IPS DF 19.7 (cell line): ENCODE measurements at regions not wholly inside any gene's neighbourhood (a gene's known extent, or its start where the extent isn't known, plus 50 kb on each side); places are given as distances from the start of the nearest gene placed in this dataset.

Source experiments
- DNase-seq: peaks from one replicate; pipeline ENCODE4 v3.0.0-alpha.2; 2013; ENCODE audit warnings: low read depth, low spot score

DNA sequence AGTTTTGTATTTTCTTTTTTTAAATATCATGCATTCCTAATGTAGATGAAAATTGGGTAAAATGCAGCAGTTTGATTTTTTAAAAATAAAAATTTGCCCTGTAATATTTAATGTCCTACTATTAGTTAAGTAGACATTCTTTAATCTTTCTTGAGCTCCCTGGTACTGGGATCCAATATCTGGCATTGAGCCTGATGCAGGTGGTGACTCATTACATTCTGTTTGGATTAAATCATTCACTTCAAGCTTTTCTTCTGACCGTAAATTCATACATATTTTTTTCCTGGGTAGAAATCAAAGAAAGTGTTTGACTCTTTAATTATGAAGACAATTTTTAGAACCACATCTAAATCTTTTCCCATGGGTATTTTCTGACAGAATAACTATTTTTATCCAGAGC lies 768.8 kb upstream of the SLC35B3 start:
- DNase-seq, result no peak

DNA sequence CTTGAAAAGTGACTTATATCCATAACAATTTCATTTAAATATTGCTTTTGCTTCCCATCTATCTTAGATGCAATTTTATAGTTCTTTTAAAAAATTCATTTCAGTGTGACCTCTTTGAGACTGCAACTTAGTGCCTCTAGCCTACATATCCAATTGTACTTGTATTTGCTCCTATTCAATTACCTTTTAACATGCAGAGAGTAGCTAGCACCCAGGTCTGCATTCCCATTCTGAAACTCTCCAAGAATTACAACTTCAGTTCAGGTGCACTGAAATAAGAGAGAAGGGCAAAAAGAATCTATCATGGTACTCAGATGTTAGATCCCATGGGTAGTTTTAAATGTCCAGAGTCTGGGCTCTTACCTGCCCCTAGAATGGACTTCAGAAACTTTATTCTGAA lies 765.4 kb upstream of the SLC35B3 start:
- no peak for DNase-seq

DNA sequence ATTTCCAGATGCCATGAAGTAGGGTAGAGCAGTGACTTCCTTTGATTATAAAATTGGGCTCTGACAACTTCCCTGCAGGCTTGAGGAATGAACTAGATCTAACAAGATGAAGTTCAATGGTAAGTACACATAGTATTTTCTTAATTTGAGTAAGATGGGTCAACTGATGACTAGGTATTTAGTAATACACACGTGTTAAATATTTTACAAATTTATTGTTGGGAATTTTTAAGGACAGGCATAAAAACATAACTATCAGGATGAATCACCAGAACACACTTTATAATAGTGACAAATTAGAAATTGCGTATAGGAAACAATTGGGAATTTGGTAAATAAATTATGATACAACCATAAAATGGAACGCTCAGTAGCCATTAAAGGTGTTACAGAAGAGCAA lies 762.4 kb upstream of the SLC35B3 start:
- no peak for DNase-seq

DNA sequence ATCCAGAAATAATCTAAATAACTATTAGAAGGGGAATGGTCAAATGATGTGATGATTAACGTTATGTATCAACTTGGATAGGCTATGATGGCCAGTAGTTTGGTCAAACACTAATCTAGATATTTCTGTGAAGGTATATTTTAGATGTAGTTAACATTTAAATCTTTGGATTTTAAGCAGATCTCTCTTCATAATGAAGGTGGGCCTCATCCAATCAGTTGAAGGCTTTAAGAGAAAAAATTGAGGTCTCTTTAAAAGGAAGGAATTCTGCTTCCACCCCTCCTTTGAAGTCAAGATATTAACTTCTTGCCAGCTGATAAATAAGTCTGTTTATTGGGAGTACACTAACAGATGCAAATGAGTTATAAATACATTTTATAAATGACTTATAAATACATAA lies 760.0 kb upstream of the SLC35B3 start:
- no peak for DNase-seq

DNA sequence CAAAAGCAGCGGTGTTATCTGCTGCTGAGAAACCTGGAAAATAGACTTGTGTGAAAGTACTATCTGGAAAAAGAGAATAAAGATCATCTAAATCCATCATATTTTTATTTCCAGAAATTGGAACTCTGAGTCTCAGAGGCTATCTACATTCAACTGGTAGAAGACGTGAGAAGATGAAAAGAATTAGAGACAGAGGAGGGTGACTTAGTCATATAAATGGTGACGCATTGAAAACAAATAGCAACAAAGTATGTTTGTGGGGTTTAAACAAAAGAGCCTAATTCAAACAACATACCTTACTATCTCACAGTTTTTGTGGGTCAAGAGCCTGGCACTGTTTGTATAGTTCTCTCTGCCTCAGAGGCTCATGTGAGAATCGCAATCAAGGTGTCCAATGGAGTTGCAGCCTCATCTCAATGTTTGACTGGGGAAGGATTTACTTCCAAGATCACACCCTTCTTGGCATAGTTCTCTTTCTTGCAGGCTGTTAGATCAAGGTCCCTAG lies 757.1 kb upstream of the SLC35B3 start:
- no peak for DNase-seq

DNA sequence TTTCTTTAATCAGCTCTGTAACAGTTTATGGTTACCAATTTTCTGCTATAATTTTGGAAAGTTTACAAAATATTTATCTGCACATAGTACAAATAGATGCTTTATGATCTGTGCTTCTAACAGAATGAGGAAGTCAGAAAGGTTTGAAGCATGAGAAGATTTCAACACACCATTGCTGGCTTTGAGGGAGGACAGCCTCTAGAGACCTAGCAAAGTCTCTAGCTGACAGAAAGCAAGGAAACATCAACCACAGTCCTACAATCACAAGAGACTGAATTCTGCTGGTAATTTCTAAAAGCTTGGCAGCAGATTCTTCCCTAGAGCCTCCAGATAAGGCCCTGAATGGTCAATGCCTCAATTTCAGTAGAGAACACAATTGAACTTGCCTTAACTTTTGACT lies 750.8 kb upstream of the SLC35B3 start:
- DNase-seq, result no peak

DNA sequence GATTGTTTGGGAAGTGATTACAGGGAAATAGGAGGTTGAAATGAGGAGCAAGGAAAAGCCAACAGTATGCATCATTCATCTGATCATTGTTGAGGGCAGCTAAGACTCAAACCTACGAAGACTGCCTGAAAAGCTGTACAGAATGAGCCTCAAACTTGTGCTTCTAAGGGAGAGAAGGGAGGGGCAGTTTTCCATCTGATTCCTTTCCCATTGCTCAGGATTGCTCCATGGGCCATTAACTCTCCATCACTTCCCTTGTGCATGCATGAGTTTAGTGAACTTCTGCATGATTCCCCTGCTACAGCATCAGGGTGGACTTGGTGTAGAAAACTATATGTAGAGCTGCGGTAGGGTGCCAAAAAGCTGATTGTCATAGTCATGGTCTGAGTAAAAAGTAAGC lies 742.7 kb upstream of the SLC35B3 start:
- DNase-seq, result no peak

DNA sequence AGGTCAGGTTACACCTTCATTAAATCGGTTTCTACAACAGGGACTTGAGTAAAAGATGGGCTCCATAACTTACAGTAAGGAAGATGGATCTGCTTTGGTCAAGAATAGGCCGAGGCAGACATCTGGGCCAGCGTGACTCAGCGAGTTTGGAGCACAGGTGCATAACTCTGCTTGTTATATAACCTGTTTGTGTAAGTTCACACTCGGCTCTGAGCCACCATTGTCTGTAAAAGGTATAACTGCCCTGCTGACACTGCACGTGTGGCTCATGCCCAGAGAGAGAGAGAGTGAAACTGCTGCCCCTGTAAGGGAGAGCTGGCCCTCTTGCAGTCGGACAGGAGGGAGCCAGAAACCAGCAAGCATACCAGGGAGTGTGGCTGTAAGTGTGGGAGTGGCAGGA lies 737.9 kb upstream of the SLC35B3 start:
- DNase-seq, result no peak

DNA sequence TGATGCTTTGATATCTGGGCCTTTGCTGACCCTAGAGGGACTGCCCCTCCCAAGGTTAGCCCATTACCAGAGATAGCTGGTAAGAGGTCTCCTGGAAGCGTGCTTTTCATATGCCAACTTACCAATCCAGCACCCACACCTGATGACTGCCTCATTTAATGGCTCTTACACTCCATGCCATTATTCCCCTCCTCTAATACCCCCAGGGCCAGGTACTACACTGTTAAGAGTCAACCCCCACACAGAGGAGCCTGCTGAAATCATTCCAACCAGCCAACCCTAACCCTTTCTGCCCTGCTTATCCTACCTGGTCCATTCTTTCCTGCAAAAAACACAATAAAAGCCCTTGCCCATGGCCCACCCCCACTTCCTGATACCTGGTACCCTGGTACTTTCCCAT lies 736.8 kb upstream of the SLC35B3 start:
- no peak for DNase-seq

DNA sequence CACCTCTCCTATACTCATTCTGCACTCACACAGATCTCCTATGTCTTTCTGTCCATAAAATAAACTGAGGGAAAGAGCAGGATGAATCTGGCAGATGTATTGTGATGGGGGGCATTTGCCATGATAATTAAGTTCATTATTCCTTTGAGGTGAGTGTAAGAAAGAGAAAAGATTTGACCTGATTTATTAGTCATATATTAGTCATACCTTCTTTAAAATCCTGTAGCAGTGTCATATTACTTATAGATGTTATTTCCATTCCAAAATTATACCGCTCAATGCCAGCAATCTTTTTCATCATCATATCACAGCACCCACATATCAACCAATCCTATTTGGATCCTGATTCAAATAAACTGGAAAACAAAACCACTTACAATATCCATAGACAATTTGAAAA lies 733.3 kb upstream of the SLC35B3 start:
- DNase-seq, result no peak

DNA sequence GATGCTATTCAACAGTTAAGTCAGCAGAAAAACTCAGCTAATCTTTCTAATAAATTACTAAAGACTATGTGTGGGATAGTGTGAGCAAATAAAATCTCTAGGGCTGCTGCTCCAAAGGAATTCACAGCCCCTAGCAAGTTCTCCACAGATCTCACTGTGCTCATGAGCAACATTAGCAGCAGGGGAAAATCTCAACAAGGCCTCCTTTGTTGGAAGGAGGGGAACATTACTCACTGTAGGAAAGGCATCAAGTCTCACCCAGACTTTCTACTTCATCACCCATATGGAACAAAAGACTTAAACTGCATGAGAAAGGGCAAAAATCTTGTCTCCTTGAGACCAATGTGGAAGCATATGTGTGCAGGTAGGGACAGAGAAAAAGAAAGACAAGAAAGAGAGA lies 726.4 kb upstream of the SLC35B3 start:
- no peak for DNase-seq

DNA sequence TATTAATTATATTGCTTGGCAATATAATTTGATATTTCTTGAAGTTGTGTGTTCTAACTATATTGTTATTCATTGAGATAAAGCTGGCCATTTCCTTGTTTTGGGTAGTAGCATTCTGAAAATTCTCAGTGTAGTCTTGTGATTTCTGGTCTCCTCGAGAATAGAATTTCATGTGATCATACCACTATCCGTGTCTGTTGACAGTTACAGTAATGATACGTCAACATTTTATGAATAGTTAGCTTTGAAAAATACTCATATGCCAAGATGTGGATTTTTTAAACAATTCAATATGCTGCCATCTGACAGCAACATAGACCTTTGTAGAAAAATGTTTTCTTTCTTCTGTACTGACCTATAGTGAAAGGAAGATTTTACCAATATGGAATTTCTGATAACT lies 723.7 kb upstream of the SLC35B3 start:
- no peak for DNase-seq

DNA sequence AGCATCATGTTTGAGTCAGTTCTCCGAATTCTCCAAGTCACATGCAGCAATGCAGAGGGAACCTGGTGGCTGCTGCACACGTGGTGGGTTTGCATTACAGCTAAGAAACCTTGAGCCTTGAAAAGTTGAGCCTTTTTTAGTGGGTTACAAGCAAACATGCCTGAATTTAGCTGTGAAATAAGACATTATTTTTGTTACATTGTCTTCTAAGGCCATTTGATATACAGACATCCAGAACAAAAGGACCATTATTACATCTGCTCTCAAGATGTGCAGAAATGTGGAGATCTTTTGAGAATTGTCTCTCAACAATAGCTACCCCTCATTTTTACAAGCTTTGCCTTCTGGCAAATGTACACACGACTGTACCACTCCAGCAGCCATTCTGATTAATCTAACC lies 720.5 kb upstream of the SLC35B3 start:
- DNase-seq, result no peak

DNA sequence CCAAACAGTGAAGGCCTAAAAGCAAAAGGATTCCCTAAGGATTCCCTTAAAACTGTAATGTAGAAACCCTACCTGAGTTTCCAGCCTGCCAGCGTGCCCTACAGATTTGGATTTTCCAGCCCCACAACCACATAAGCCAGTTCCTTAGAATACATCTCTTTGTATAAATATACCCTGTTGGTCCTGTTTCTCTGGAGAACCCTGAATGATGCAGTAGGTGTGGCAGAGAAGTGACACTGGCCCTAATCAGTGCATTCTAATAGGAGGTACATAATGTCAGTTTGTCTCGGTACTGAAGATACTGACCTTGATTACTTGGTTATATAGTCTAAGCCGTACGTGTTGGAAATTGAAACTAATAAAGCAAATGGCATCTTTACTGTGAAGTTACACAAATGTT lies 707.8 kb upstream of the SLC35B3 start:
- DNase-seq, result no peak

DNA sequence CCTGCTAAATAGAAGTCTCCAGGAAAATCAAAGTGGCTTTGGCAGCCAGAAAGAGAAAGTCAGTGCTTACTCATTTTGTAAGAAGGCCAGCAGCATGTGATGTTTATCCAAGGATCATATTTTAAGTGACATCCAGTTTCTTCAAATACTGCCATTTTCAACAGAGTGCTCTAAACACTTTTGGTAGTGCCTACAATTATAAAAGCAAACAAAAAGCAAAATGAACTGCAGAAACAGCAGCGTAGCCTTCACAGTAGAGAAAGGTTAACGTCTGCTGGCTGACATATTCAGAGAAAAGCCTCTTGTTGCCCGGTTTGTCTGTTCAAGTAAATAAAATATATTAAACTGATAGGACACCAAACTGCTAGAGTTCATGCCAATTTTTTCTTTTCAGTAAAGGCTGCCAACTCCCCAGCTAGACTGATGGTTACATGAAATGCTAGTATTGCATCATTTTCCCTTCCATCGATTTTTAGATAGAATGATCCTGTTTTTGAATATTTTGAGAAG lies 705.7 kb upstream of the SLC35B3 start:
- no peak for DNase-seq

DNA sequence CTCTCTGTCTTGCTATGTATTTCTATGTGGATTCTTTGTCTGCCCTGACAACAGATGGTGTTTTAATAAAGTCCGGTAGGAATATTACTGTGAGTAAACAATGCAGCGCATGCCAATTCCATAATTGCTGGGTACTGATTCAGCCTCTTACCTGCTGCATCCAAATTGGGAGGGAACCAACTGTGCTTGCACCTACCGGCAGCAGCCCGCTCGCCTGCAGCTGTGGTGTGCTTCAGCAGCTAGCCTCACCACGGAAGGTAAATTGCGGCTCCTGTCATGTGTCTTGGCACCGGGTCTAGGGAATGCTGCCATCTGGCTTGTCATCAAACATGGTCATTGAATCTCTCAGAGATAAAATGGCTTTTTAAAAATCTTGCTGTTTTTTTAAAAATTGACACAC lies 704.8 kb upstream of the SLC35B3 start:
- no peak for DNase-seq

DNA sequence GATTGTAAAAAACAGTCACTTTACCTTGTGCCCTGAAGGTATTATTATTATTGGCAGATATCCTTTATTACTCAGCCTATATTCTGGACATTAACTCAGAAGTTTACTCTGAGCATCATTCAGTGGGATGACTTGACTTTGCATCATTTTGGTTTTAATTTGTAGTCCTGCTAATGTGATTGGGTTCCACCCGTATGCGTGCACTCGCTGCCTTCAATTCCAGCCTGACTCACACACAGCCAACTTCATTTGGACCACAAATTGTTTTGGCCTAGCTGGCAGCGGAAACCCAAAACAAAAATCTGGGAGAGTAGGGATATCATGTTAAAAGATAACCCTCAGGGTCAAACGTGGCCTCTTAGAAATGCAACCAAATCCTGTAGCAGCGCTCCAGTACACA lies 704.4 kb upstream of the SLC35B3 start:
- no peak for DNase-seq

DNA sequence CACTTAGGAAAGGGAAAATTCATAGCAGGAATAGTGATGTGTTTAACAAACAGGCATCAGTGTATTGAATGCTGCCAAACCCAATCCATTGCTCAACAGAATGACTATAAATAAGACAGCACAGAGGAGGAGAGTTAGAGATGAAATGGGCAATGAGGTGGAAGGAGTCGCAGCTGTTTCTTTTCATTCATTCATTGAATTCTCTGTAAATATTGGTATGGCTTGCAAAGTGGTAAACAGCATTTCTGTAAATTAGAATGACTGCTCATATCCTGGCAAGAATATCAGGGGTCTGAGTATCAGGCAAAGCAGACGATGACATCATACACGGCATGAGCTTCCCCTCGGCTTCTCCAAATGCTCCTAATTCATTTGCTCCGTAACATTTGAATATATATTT lies 703.6 kb upstream of the SLC35B3 start:
- DNase-seq, result no peak

DNA sequence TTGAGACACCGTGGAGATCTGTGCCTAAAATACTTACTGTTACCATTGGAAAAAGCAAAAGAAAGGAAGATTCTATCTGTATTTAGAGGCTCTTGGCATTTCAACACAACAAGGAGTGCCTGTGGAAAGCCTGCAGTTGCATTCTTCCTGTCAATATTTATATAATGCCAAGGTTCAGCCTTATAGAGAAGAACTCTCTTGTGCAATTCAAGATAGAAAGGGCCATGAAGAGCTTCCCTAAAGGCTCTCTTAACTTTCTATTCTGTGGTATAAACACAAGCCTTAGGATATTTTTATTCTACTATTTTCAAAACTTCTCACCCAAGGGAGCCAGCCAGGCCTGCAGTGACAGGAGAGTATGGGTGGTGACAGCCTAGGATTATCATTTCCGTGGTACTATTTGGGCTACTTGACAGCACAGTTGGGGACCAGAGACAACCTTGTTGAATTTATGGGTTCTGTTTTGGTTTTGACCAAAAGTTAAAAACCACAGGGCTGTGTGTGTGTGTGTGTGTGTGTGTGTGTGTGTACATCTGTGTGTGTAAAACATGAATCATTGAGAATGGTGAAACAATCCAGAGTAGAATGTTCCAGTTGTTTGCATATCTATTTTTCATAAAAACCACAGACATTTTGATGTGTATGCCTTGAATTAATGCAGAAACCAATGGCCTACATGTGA lies 700.9 kb upstream of the SLC35B3 start:
- DNase-seq, result no peak

DNA sequence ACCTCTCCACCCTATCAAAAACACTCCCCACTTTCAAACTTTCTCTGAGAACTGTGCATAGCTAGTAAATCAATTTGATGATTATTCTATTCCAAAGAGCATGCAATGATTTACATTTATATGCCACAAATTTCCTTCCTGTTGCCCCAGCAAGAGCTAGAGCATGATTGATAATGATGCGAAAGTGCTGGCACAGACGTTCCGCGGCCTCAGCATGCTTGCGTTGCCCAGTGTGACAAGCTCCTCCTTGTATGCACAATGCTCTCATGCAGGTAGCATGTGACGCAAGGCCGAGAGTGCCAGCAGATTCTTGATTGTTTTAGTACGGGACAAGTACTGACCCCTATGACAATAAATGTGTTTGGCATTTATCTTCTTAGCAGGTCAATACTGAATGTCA lies 696.3 kb upstream of the SLC35B3 start:
- no peak for DNase-seq

DNA sequence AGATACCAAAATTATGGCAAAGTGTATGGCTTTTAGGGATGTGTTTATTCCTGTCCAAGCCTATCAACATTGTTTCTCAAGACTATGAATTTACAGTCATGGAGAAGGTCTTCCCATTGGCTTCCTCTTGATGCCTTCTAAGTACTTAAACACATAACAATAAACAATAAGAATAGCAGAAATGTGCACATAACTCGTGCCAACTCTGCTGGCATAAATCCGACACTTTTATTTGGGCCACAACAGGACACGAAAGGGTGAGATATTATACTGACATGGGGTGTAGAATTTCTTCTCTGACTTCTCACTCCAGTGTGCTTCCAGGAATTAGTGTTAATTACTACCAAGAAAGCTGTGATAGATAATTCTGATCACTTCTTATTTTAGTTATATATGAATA lies 695.9 kb upstream of the SLC35B3 start:
- no peak for DNase-seq

DNA sequence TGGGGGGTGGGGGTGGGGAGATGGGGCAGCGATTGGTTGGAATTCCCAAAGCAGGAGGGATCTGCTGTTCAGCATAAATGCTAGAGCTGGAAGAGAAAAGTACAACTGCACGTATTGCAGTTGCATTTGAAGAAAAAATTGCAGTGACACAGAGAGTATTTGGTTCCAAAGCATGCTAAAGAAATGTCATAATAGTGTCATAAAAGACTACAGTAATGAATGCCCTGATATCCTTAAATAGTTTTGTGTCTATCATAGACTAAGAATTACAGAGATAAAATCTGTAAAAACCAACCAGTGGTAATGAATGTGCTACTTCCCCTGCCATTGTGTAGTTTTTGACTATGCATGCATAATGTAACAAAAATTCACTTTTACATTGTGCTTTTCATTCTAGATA lies 693.6 kb upstream of the SLC35B3 start:
- DNase-seq, result no peak

DNA sequence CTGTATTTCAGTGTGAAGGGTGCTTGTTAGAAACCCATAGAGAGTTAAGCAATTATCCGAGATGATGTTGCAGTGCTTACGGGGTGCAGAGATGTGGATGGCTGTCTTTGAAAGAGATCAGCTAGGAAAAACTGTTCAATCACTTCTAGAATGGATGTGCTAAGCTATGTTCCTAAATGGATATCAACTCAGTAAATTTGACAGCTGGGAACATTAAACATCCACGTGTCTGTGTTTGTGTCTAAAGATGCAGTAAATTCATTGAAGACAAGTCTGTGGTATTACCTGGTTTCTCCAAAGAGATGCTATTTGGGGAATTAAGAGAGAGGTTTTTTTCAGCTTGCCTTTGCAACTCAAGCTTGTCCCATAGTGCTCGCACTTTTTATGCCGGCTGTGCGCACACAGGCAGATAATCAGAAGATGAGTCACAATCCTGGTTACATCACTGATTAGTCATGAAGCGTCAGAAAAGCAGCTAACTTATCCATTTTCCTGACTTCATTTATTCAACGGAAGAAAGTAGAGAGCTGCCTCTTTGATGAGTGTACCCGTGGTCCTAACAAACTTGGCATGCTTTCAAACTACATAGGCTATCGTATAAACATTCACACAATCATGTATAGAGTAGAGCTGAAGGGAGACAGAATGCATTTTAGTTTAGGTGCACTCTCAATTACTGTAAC lies 691.7 kb upstream of the SLC35B3 start:
- DNase-seq, result no peak
